HG03103 (cell line): ENCODE measurements at regions not wholly inside any gene's neighbourhood (a gene's known extent, or its start where the extent isn't known, plus 50 kb on each side); places are given as distances from the start of the nearest gene placed in this dataset.

Source experiments
- ATAC-seq: cut with Tn5 transposase; IDR thresholded peaks from one replicate; pipeline ENCODE4 v1.9.1; 2021; ENCODE audit warnings: low read depth; ENCODE audit not compliant: unreplicated experiment

DNA sequence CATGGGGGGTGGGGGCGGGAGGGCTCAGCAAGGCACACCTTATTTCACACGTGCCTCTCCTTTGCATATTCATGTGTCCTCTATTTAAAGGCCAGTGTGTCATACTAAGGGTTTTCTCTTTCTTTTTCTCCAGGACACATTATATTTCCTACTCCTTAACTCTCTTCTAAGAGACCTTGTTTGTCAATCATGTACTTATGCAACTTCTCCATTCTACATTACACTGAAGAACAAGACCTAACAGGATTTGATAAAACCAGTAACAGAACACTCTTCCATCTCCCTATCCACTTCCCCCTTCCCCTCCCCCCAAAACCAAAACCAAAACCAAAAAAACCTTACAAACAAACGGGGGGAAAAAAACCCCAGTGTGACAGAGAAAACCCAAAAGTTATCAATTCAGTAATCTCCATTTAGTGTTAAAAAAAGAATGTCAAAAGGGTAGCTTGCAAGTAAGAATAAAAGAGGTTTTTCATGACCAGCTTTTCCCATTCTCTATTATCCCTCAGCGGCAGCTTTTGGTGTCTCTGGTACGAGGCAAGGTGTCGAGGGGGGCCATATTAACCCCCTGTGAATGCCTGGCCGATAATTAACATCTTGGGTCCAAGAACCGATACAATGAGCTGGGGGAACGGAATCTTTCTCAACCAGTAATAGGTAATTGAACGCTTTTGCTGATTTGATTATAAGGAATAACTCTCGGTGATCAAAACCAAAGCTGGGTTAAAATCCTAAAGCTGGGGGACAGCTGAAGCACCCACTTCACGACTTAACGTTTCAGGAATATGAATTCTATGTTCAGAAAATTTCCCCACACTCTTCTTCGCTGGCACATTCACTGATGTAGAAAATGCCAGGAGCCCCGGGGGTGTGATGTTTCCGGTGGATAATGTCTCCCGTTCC lies 191.0 kb upstream of the TCF4 start:
- no peak for ATAC-seq

DNA sequence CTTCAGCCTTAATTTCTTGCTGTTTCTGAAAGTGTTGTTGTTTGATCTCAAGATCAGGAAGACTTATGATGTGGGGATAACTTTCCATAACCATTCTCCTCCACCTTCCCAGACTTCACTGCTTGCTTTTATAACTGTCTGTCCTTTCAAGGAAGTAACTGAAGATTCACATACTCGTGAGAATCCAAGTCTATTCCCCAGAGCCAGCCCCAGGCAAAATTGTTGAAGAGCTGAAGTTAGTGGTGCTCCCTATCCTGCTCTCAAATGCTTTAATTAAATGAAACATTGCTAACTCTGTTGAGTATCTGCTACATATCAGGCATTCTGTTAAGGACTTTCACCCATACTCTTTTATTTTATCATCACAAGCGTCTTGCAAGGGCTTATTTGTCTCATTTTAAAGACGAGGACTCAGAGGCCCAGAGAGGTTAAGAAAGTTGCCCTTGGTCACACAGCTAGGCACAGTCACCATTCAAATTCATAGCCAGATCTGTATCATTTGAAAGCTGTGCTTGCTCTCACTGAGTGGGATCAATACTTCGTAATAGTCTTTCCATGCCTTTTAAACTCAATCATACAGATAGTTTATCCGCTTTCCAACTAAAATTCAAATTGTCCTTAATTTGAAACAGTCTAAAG lies 189.8 kb upstream of the TCF4 start:
- ATAC-seq, result no peak

DNA sequence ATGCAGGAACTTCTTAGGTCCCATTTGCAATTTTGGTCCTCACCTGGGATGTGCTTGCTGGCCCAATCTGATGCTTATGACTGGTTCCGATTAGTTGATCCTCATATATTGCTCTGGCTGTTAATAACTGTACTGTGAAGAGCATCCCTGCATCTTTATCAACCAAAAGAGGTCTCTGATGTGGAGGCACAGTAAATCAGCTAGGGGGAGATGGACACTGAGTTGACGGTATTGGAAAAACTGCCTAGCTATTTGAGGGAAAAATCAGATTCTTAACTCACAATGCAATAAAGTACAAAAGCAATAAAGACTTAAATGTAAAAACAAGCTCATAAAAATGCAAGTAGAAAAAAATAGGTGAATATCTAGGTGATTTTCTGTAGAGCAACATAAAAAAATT lies 188.0 kb upstream of the TCF4 start:
- no peak for ATAC-seq

DNA sequence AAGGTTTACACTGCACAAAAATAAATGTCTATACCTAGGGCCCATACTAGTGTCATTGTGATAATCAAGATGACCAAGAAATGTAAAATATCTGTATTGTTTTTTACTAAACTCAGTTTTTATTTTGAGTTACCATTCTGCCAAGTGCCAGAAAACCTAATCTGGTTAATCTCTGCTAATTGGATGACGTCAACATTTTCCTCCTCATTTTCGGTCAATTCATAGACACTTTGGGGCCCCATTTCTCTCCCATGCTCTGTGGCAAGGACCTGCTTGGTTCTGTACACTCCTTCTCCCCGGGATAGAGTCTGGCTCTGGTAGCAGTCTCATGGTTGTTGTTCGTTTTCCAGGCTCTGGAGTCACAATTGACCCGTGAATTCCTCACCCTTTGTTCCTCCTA lies 186.5 kb upstream of the TCF4 start:
- no peak for ATAC-seq

DNA sequence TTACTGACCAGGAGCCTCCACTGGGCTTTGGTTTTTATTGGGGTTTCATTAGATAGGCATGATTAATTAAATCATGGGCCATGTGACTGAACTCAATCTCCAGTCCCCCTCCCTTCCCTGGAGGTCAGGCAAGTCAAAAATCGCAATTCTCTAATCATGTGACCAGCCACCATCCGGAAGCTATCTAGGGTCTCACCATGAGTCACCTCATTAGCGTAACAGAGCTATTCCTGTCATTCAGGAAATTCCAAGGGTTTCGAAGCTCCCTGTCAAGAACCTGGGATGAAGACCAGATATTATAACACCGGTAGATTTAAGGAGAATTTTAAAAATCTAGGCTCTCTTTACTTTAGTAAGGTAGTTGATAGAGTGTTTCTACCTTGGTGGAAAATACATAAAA lies 180.3 kb upstream of the TCF4 start:
- no peak for ATAC-seq

DNA sequence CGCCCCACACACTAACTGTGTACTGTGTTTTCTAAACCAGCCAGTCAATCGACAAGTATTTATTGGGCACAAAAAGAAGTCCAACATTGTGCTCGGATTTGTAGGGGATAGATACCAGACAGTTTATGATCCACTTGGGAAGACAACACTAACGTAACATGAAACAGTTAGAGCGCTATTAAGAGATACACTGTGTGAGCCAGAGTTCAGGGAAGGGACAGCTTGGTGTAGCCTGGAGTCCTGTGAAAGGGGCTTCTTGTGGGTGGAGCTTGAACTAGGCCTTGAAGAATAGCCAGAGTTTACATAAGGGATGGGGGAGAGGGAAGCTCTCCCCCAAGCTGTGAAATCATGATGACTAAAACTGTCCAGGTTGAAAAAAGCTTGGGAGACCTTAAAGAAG lies 176.4 kb upstream of the TCF4 start:
- no peak for ATAC-seq

DNA sequence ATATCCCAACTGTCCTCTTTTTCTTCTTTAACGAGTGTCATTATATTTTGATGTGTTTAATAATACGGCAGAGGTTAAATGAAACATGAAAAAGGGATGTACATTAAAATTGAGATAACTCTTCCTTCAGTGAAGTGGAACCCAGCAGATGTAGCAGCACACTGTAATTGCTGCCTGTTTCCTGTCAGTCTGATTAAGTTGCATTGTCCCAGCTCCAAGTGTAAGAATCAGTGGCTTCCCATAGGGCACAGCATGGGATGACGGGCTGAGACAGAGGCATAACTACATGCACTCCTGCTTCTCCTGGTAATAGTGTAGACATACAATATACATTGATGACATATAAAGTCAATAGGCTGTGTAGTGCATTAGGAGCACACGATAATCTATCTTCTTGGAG lies 175.8 kb upstream of the TCF4 start:
- no peak for ATAC-seq

DNA sequence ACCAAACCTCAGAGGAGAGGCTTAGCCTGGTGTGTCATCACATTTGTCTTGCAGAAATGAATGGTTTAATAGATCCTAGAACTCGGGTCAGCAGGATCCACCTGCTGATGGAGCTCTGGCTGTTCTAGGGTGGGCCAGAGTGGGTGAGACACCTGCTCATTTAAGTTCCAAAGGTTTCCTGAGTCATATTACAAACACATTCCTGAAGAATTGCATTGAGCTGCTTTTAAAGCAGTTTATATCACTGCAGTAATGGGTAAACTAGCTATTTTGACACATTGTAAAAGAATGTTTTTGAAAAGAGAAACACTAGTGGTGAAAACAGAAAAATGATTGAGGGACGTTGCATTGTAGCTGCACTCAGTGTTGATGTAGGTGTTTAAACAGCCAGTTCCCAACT lies 175.3 kb upstream of the TCF4 start:
- ATAC-seq, result no peak

DNA sequence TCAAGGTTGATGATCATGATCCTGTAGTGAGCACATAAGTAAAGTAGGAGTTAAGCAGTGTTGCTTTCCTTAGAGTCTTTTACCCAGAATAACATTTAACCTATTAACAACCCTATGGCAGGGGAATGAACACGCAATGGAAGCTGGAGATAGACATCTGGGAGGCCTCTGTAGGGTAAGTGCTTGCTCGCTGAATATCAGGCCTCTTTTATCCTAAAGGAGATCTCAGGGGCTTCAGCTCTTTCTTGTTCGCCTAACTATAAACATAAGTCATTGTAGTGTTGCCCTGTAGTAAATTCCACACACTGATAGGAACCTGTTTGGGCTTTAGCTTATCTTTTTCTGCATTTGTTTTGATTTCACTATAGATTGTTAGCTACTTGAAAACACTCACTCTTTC lies 174.4 kb upstream of the TCF4 start:
- no peak for ATAC-seq

DNA sequence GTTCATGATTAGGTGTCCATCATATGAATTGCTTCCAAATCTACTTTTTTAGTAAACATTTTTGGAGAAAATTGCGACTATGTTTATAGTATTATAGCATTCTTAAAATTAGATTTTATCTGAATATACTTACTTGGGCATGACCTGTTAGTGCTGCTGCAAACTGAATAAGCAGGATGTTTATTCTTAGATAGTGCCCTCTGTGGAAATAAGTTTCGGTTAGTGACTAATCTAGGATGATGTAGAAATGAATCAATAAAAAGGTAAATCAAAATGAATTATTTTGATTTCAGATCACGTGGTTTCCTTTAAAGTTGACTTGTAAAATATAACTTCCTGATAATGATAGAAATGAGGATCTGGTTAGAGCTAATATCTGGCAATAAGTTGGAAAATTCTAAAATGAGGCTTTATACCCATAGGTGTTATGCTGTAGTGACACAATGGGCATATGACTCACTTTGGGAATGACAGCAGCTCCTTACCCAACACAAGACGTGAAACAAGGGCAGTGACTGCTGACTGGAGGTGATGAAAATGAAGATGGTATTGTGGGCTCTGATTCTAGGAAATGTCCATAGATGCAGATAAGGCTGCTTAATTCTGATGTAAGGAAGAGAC lies 165.8 kb upstream of the TCF4 start:
- ATAC-seq, result no peak

DNA sequence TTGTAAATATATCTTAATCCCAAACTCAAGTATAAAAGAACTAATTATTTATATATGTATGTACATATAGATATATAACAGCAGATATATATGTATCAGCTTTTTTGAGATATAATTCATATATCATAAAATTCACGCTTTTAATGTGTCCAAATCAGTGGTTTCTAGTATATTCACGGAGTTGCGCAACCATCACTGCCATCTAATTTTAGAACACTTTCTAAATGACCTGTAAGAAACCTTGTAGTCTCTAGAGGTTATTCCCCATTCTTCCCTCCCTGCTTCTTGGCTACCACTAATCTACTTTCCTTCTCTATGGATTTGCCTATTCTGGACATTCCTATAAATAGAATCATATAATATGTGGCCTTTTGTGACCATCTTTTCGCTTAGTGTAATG lies 163.5 kb upstream of the TCF4 start:
- ATAC-seq, result no peak

DNA sequence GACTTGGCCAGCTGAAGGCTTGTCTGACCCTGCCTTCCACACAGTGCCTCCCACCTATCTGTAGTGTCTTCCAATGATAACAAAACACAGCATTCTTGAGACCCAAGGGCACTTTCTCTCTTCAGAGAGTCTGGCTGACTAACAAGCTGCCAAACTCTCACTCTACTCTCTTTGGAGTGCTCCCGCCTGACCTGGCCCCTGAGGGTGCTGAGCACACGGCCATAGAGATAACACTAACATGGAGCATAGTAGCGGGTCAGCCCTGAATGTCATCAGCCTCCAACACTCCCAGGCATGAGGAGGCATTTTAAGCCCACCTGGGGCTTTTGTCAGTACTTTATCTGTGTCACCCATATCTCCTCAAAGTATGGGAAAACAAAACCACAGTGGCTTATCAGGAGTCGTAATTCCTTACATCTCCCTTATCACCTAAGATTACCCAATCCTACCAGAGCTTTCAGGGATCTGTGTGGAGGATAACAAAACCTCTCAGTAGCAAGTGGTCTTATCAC lies 160.3 kb upstream of the TCF4 start:
- no peak for ATAC-seq

DNA sequence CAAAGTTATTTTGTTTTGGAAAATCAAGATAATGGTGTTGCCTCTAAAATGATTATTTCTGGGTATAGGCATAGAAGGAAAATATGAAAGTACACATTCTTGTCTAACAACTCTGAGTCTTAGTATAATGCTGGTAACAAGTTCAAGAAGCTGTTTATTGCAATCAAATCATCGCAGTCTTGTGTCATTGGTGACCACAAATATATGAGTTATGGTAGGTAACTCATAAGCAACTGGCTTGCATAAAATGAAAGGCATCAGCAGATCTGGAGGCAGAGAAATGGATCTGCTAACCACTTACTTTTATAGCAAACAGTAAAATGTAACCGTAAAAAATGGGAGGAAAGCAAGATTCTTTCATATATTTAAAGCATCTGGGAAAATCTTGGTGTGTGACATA lies 156.2 kb upstream of the TCF4 start:
- no peak for ATAC-seq

DNA sequence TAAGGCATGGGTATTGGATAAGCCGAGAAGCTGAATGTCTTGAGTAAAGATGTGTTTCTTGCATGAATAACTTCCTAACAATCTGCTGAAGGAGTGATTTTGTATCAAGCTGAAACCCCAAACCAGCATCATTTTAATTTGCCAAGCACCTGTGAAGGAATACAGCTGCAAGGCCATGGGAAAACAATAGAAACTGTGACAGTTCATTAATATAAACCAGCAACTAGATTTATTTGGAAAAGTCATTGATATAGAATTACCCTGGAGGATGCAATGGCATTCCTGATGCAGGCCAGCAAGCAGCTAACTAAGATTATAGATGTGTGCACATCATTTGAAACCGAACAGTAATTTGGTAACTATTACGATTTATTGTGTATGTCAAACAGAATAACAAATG lies 155.7 kb upstream of the TCF4 start:
- no peak for ATAC-seq

DNA sequence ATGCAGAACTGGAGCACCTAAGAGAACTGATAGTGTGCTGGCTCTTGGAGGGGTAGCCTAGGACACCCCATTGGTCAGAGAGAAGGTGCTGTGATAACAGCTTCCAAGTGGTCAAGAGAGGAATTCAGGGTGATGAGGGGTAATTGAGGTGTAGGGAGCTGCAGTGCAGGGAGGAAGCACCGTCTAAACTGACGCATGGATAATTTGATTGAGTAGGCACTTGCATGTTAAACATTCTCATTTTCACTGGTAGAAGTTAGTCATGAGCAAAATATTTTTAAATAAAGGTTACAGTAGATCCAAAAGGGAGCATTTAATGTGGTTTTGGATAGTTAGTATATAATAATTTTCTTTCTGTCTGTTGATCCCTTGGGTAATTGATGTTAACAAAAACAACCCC lies 155.1 kb upstream of the TCF4 start:
- ATAC-seq, result no peak

DNA sequence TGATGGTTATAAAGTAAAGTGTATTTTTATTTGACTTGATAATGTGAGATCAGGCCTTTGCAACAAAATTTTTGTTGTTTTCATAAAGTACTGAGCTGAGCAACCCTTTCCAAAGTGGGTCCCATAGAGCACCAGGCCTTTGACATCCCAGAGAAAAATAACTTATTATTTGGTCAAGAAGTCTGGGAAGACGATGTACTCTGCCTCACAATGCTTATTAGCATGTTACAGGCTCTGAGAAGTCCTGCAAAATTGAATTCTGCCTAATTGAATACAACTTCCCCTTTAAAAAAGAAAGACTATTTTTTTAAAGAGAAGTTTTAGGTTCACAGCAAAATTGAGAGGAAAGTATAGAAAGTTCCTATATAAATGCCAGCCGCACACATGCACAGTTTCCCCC lies 151.5 kb upstream of the TCF4 start:
- no peak for ATAC-seq

DNA sequence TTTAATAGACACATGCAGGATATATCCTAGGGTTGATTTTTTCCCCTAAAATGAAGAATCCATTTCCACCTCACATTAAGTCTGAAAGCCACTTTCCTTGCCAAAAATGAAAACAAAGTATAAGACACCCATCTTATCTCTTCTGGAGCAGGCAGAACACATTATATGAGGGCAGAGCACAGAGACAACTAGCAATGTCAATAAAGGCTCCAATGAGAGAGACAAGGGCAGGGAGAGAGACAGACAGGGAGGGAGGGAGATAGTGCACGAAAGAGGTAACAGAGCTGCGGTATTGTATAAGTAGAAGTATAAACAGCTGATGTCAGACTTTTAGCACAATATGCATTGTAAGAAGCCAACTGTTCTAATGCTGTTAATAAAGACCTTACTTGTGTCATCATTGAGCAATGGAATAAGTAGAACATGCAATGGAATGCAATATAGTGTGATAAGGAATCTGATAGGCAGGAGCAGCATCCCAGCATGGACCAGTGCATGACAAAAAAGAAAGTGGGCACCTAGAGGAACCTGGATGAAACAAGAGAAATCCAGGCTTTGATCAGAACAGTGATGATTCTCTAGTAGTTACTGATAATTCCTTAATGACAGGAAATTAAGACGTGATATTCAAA lies 150.6 kb upstream of the TCF4 start:
- no peak for ATAC-seq

DNA sequence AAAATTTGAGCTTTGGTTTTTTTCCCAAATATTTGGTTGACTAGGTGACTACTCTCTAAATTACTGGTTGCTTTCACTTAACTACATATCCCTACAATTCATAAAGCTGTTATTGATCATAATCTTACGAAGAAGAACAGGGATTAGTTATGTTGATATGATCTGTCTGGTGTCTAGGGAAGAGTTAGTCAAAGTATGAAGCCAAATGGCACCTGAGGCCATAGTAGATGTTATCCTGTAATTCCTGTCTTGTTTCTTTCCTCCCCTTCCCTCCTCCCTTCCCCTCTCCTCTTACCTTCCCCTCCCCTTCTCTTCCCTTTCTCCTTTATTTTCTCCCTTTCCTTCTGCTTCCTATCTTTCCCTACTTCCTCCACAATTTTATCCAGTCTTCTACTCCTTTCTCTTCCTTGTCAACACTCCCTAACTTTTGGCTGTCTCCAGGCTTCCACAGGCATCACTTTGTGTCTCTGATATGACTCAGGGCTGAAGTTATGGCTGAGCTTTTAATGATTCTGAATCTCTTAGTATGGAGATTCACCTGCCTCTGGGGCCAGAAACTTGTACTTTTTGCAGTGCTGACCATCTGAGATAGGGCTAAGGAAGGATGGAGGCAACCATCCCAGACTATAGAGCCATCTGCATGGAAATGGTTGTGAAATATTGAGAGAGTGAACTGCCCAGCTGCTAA lies 149.9 kb upstream of the TCF4 start:
- ATAC-seq, result no peak

DNA sequence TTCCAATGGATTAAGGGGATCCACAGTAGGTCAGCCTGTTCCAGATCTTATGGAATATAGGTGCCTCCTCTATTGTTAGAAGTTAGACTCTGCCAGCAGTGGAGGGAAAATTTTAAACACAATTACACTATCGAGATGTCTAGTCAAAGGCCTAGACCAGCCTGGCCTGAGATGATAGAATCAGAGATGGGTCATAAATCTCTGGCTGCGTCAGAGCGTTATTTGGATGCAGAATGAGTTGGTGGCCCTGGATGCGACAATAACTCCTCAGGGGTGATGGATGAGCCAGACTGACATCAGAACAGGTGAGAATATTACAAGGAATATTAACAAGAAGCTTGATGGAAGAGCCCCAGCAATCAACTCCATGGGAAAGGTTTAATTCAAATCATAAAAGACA lies 149.3 kb upstream of the TCF4 start:
- ATAC-seq, result no peak

DNA sequence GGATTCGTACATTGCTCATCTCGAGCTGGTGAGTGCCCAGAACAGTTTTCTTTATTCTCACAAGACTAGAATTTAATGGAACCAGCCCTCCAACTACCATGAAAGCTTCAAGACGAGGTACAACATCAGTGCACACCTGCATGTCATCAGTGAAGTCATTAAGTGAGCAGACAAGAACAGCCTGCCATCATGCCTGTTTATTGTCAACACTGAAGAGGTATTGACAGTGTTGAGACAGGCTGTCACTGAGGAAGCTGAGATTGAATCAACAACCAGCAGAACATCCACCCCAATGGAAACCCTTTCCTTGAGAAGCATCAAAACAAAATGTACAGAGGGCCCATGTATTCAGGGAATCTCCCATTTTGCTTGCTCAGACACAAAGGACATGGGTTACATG lies 148.0 kb upstream of the TCF4 start:
- no peak for ATAC-seq
